ENCODE measurements at regions not wholly inside any gene's neighbourhood (a gene's known extent, or its start where the extent isn't known, plus 50 kb on each side); places are given as distances from the start of the nearest gene placed in this dataset.

- no peak overlapping the region for H3K4me3 ChIP-seq (ENCODE audit: low read depth, low read length)
- in situ Hi-C loops (cut with HindIII; ENCODE audit: low sequenced_read_pairs), result no loop called here
- no peak for DNase-seq (ENCODE audit: low read depth, low spot score)
- TF ChIP-seq CTCF (IDR thresholded peaks at IDR 0.05; ENCODE audit: low read depth, low read length), result no peak
Observed at GRCh38 chr12:91432755-91433154, 250.1 kb upstream of the DCN start.

- DNase-seq (ENCODE audit: low read depth, low spot score), result peak; percentile 37
- no peak overlapping the region for H3K4me3 ChIP-seq (ENCODE audit: low read depth, low read length)
- TF ChIP-seq CTCF (IDR thresholded peaks at IDR 0.05; ENCODE audit: low read depth, low read length), result no peak
- in situ Hi-C loops (cut with HindIII; ENCODE audit: low sequenced_read_pairs), result no loop called here
Observed at GRCh38 chr12:91432089-91432488, 249.5 kb upstream of the DCN start.

GRCh38 chr12:91424506-91424905 is 241.9 kb upstream of the DCN start:
- in situ Hi-C loops (cut with HindIII; ENCODE audit: low sequenced_read_pairs), result no loop called here
- DNase-seq (ENCODE audit: low read depth, low spot score), result no peak
- H3K4me3 ChIP-seq (ENCODE audit: low read depth, low read length), result no peak overlapping the region
- TF ChIP-seq CTCF (IDR thresholded peaks at IDR 0.05; ENCODE audit: low read depth, low read length), result no peak

- no peak for DNase-seq (ENCODE audit: low read depth, low spot score)
- in situ Hi-C loops (cut with HindIII; ENCODE audit: low sequenced_read_pairs), result no loop called here
- TF ChIP-seq CTCF (IDR thresholded peaks at IDR 0.05; ENCODE audit: low read depth, low read length), result no peak
- no peak overlapping the region for H3K4me3 ChIP-seq (ENCODE audit: low read depth, low read length)
Observed at GRCh38 chr12:91423693-91424050, 241.1 kb upstream of the DCN start.

GRCh38 chr12:91422811-91423692 is 240.4 kb upstream of the DCN start:
- TF ChIP-seq CTCF (IDR thresholded peaks at IDR 0.05; ENCODE audit: low read depth, low read length), result no peak
- H3K4me3 ChIP-seq (ENCODE audit: low read depth, low read length), result no peak overlapping the region
- no peak for DNase-seq (ENCODE audit: low read depth, low spot score)
- in situ Hi-C loops (cut with HindIII; ENCODE audit: low sequenced_read_pairs), result no loop called here

GRCh38 chr12:91422127-91422526 is 239.5 kb upstream of the DCN start:
- no peak overlapping the region for H3K4me3 ChIP-seq (ENCODE audit: low read depth, low read length)
- TF ChIP-seq CTCF (IDR thresholded peaks at IDR 0.05; ENCODE audit: low read depth, low read length), result no peak
- no peak for DNase-seq (ENCODE audit: low read depth, low spot score)
- in situ Hi-C loops (cut with HindIII; ENCODE audit: low sequenced_read_pairs), result no loop called here
